ENCODE measurements at regions not wholly inside any gene's neighbourhood (a gene's known extent, or its start where the extent isn't known, plus 50 kb on each side); places are given as distances from the start of the nearest gene placed in this dataset.

DNA sequence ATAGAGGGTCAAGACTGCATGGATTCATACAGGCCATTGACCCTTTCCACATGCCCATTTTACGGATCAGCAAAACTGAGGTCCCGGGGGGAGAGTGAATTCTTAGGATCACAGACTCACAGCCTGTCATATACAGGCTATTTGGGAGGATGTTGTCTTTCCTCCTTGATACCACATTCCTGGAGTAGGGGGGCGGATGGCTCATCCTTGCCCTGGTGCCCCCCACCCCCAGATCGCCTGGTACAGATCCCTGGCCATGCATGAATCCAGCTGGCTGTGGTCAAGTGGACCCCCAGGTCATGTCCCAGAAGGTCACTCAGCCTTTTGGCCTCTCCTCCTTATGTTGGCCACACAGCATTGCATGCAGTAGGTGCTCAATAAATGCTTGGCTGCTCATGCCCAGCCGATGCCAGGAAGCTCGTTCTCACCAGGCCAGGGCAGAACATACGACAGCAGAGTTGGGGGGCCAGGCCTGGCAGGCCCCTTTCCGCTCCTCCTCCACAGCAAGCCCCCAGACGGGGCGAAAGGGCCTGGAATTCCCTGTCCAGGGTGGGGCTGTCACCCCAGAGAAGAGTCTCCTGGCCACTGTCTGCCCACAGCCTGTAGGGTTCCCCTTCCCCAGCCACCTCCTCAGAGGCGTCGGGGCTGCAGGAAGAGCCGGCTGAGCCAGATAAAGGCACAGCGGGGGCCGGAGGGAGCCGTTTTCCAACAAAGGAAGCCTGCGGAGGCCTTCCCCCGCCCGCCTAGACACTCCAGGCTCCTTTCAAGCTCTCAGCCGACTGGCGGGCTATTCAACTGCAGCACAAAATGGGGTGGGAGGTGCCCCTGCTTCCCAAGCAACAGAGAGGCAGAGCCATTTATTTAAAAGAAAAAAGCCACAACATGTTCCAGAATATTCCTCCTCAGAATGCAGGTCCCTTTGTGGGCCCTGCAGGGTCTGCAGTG, 215.7 kb upstream of the CIBAR2 start:
- H3K4me1 ChIP-seq (ENCODE audit: insufficient read depth, low read length), result peaks cover 5% of the 10 kb centered on the region; the same call in 1 of the 2 replicates
- no peaks in the 10 kb centered on the region for H4K20me1 ChIP-seq (ENCODE audit: control insufficient read depth, insufficient read depth, insufficient read length)
- no peak overlapping the region for H3K14ac ChIP-seq (ENCODE audit: insufficient read depth, low read length)
- peak overlapping the region; percentile 93 to 97 (median 95) for H3K27ac Mint-ChIP-seq
- H2BK12ac ChIP-seq (ENCODE audit: insufficient read length, low read depth, low read length), result no peak overlapping the region
- peaks cover 0 to 5% (median 2%) of the 10 kb centered on the region in 3 experiments; a peak in 3 of 7 replicates for H3K36me3 Mint-ChIP-seq (ENCODE audit: insufficient read depth in 1 of 3, low read depth in 3 of 3)
- no peak overlapping the region for H3T11ph ChIP-seq (ENCODE audit: low read length)
- H2BK15ac ChIP-seq (ENCODE audit: low read depth, low read length), result no peak overlapping the region
- no peak overlapping the region for H2AK5ac ChIP-seq (ENCODE audit: insufficient read length, low read length)
- no peak overlapping the region for H3K56ac ChIP-seq (ENCODE audit: insufficient read length, low read depth, low read length)
- H3K4me3 Mint-ChIP-seq, result peak overlapping the region; percentile 62 to 75
- no peak overlapping the region for H4K91ac ChIP-seq (ENCODE audit: insufficient read length, low read depth, low read length)
- no peak overlapping the region for H3K9ac ChIP-seq (ENCODE audit: extremely low read depth, insufficient read length, low read length)
- peaks cover 38 to 46% of the 10 kb centered on the region in 2 experiments for H3K4me1 Mint-ChIP-seq
- H3K23me2 ChIP-seq (ENCODE audit: insufficient read length, low read depth, low read length, poor library complexity, severe bottlenecking), result no peaks in the 10 kb centered on the region
- H3K18ac ChIP-seq (ENCODE audit: insufficient read length, low read depth, low read length), result peak overlapping the region; percentile 74
- H4K5ac ChIP-seq (ENCODE audit: insufficient read length, low read depth, low read length), result no peak overlapping the region
- no peak overlapping the region for H2BK20ac ChIP-seq (ENCODE audit: low read depth, low read length, poor library complexity, severe bottlenecking)
- TF ChIP-seq, protein P1, sequence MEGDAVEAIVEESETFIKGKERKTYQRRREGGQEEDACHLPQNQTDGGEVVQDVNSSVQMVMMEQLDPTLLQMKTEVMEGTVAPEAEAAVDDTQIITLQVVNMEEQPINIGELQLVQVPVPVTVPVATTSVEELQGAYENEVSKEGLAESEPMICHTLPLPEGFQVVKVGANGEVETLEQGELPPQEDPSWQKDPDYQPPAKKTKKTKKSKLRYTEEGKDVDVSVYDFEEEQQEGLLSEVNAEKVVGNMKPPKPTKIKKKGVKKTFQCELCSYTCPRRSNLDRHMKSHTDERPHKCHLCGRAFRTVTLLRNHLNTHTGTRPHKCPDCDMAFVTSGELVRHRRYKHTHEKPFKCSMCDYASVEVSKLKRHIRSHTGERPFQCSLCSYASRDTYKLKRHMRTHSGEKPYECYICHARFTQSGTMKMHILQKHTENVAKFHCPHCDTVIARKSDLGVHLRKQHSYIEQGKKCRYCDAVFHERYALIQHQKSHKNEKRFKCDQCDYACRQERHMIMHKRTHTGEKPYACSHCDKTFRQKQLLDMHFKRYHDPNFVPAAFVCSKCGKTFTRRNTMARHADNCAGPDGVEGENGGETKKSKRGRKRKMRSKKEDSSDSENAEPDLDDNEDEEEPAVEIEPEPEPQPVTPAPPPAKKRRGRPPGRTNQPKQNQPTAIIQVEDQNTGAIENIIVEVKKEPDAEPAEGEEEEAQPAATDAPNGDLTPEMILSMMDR (conservative IDR thresholded peaks at IDR 0.05), result no peak; the same call in 2 of the 3 replicates
- no peaks in the 10 kb centered on the region for H3K79me1 ChIP-seq (ENCODE audit: insufficient read depth, low read depth, low read length, poor library complexity, severe bottlenecking)
- no peak overlapping the region for H3K4ac ChIP-seq (ENCODE audit: low read depth, low read length)
- peaks cover 3 to 7% of the 10 kb centered on the region in 2 experiments; a peak in 3 of 5 replicates for H3K9me3 Mint-ChIP-seq
- peak; percentile 97 for DNase-seq
- H3K27me3 Mint-ChIP-seq (ENCODE audit: low read depth), result peaks cover 68% of the 10 kb centered on the region
- peaks cover 12% of the 10 kb centered on the region; the same call in 1 of the 2 replicates for H3K27me3 ChIP-seq (ENCODE audit: insufficient read depth, low read length)
- H3K27ac ChIP-seq (ENCODE audit: insufficient read length, low read depth, low read length), result no peak overlapping the region
- H4K8ac ChIP-seq (replicated peaks; ENCODE audit: insufficient read length, low read depth, low read length), result no peak overlapping the region
- H3K23ac ChIP-seq (ENCODE audit: insufficient read length, low read depth, low read length), result no peak overlapping the region
- H3K79me2 ChIP-seq (ENCODE audit: insufficient read depth, low read length), result no peaks in the 10 kb centered on the region
- peak overlapping the region; percentile 41 for H3K4me2 ChIP-seq (ENCODE audit: insufficient read depth, insufficient read length, low read length)
- no peak overlapping the region for H2BK120ac ChIP-seq (ENCODE audit: low read depth, low read length, poor library complexity, severe bottlenecking)
- no peak overlapping the region for H2AFZ ChIP-seq (ENCODE audit: low read length)
- no CpG with 5 or more reads among the region's 21 CpGs for WGBS (ENCODE audit: extremely low coverage, insufficient read length, low lambda C conversion rate)
- H2BK5ac ChIP-seq (ENCODE audit: insufficient read length, low read length), result no peak overlapping the region
- H3K9me3 ChIP-seq (ENCODE audit: control insufficient read depth, low read depth, low read length), result no peaks in the 10 kb centered on the region

Measured in H9 (cell line).